RWPE2 (cell line): ENCODE measurements at regions not wholly inside any gene's neighbourhood (a gene's known extent, or its start where the extent isn't known, plus 50 kb on each side); places are given as distances from the start of the nearest gene placed in this dataset.
"Not testable (repeated sequence)": the region's sequence is repeated elsewhere in the genome, so short reads cannot be mapped to it uniquely, and the experiment has no call there.

ENCODE experiments used
- ATAC-seq: fragments of 200-7000 bp; cut with Tn5 transposase; 3 replicates; pipeline ENCODE4 v1.9.1; 2021; ENCODE audit warnings: low read depth
- DNase-seq: peaks from one replicate; pipeline ENCODE4 v3.0.0-alpha.2; 2020; ENCODE audit warnings: low spot score
- H3K27ac ChIP-seq: fragments of 450-650 bp; 2 replicates; pipeline ENCODE4 v1.5.1; 2017; ENCODE audit warnings: mild to moderate bottlenecking; ENCODE audit not compliant: poor library complexity, severe bottlenecking
- H3K27me3 ChIP-seq: fragments of 250-450 bp; sonication (Bioruptor Pico); 2 replicates; pipeline ENCODE4 v1.5.1; 2021; ENCODE audit warnings: mild to moderate bottlenecking, moderate library complexity; ENCODE audit not compliant: insufficient read depth, poor library complexity, severe bottlenecking
- H3K36me3 ChIP-seq: fragments of 250-450 bp; sonication (Bioruptor Pico); 2 replicates; pipeline ENCODE4 v1.5.1; 2020; ENCODE audit warnings: low read depth, mild to moderate bottlenecking, moderate library complexity
- H3K4me1 ChIP-seq: fragments of 250-450 bp; sonication (Bioruptor Pico); 2 replicates; pipeline ENCODE4 v1.5.1; 2021; ENCODE audit warnings: mild to moderate bottlenecking, moderate library complexity; ENCODE audit not compliant: insufficient read depth, poor library complexity, severe bottlenecking
- H3K4me3 ChIP-seq: fragments of 250-450 bp; sonication (Bioruptor Pico); 2 replicates; pipeline ENCODE4 v1.5.1; 2021; ENCODE audit warnings: mild to moderate bottlenecking, moderate library complexity; ENCODE audit not compliant: severe bottlenecking
- H3K9me3 ChIP-seq: fragments of 250-450 bp; sonication (Bioruptor Pico); 2 replicates; pipeline ENCODE4 v1.5.1; 2021; ENCODE audit warnings: mild to moderate bottlenecking, moderate library complexity; ENCODE audit not compliant: severe bottlenecking
- TF ChIP-seq, protein P1 (sequence below): fragments of 450-650 bp; IDR thresholded peaks from one replicate; pipeline ENCODE4 v1.5.1; 2017; ENCODE audit warnings: mild to moderate bottlenecking, moderate library complexity; ENCODE audit not compliant: poor library complexity, severe bottlenecking

DNA sequence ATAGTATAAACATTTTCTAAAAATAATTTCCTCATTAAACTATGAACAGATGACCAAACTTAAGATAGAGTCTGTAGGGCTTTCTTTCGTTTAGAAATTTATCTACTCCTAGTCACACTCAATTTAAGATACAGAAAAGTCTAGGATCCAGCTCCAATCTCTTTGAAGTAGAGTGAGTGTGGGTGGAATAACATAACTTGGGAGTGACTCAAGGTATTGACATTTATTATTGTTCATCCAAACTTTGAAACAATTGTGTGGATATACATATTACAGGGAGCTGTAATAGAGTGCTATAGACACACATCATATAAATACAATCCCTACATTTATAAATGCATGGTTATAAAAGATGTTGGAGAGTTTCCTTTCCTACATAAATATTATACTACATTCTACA lies 715.2 kb upstream of the MANEA start:
- no peak for DNase-seq
- Histone ChIP-seq H3K27ac (no peak overlapping the region), H3K4me3 (no peak overlapping the region), H3K4me1 (no peaks in the 10 kb centered on the region), H3K36me3 (no peaks in the 10 kb centered on the region), H3K27me3 (no peaks in the 10 kb centered on the region), H3K9me3 (no peaks in the 10 kb centered on the region)
- TF ChIP-seq, protein P1, sequence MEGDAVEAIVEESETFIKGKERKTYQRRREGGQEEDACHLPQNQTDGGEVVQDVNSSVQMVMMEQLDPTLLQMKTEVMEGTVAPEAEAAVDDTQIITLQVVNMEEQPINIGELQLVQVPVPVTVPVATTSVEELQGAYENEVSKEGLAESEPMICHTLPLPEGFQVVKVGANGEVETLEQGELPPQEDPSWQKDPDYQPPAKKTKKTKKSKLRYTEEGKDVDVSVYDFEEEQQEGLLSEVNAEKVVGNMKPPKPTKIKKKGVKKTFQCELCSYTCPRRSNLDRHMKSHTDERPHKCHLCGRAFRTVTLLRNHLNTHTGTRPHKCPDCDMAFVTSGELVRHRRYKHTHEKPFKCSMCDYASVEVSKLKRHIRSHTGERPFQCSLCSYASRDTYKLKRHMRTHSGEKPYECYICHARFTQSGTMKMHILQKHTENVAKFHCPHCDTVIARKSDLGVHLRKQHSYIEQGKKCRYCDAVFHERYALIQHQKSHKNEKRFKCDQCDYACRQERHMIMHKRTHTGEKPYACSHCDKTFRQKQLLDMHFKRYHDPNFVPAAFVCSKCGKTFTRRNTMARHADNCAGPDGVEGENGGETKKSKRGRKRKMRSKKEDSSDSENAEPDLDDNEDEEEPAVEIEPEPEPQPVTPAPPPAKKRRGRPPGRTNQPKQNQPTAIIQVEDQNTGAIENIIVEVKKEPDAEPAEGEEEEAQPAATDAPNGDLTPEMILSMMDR = no peak
- peak; percentile 42; the same call in 1 of the 3 replicates for ATAC-seq

DNA sequence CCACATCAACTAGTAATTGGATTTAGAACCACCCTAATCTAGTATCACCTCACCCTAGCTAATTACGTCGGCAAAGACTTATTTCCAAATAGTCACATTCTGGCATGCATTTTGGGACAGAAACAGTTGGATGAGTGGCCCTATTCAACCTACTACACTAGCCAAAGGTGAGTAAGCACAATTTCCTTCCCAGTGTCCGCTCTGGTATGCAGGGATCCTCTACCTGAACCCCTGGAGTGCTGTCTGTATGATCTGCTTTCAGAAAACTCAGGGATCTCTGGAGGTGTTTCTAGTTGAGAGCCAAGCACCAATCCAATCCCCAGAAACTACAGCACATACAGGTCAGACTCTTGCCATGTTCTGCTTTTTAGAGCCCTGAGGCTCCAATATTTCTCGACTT lies 717.4 kb upstream of the MANEA start:
- TF ChIP-seq, protein P1 = no peak
- ATAC-seq (no peak), DNase-seq (no peak)
- no peaks in the 10 kb centered on the region for H3K9me3 ChIP-seq
- H3K4me1 ChIP-seq = no peaks in the 10 kb centered on the region
- no peak overlapping the region for H3K4me3 ChIP-seq
- H3K36me3 ChIP-seq = no peaks in the 10 kb centered on the region
- no peaks in the 10 kb centered on the region for H3K27me3 ChIP-seq
- no peak overlapping the region for H3K27ac ChIP-seq

DNA sequence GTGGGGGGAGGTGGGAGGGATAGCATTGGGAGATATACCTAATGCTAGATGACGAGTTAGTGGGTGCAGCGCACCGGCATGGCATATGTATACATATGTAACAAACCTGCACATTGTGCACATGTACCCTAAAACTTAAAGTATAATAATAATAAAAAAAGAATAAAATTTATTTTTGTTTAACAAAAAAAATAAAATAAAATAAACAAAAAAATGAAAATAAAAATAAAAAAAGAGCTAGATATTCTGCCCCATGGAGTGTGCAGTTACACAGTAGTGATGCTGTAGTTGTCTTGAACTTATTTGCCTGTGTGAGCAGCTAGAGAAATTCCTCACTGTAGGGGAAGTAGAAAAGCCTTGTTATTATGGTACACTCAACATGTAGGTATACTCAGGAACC lies 720.3 kb upstream of the MANEA start:
- not testable (repeated sequence) for H3K27ac ChIP-seq, H3K4me3 ChIP-seq, H3K27me3 ChIP-seq, ATAC-seq, DNase-seq, H3K9me3 ChIP-seq, H3K4me1 ChIP-seq, H3K36me3 ChIP-seq

DNA sequence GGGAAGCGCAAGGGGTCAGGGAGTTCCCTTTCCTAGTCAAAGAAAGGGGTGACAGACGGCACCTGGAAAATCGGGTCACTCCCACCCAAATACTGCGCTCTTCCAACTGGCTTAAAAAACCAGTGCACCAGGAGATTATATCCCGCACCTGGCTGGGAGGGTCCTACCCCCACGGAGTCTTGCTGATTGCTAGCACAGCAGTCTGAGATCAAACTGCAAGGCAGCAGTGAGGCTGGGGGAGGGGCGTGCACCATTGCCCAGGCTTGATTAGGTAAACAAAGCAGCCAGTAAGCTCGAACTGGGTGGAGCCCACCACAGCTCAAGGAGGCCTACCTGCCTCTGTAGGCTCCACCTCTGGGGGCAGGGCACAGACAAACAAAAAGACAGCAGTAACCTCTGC lies 726.0 kb upstream of the MANEA start:
- not testable (repeated sequence) for DNase-seq, ATAC-seq, H3K27ac ChIP-seq

DNA sequence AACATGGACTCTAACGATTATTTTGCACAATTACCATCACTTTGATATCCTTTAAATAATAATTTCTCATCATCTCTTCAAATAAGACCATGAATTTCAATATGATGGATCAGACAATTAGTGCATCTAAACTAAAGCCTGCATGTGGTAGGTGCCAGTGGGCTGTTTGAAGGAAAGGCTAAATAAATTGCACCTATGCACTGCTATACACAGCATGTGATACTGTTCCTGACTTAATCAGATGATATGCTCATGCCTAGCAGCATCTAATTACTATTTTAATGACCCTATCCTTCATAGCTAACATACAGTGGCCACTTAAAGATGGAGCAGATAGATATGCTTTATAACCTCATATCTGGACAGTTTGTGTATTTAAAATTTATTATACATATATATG lies 731.6 kb upstream of the MANEA start:
- Histone ChIP-seq H3K27ac (no peak overlapping the region), H3K36me3 (no peaks in the 10 kb centered on the region), H3K4me1 (no peaks in the 10 kb centered on the region), H3K4me3 (no peak overlapping the region), H3K9me3 (no peaks in the 10 kb centered on the region), H3K27me3 (no peaks in the 10 kb centered on the region)
- ATAC-seq (no peak), DNase-seq (no peak)
- TF ChIP-seq, protein P1 = no peak

More for the DNA sequence above, 726.0 kb upstream of the MANEA start:
- H3K27me3 ChIP-seq, H3K9me3 ChIP-seq, H3K36me3 ChIP-seq, H3K4me1 ChIP-seq, H3K4me3 ChIP-seq: not testable (repeated sequence)

DNA sequence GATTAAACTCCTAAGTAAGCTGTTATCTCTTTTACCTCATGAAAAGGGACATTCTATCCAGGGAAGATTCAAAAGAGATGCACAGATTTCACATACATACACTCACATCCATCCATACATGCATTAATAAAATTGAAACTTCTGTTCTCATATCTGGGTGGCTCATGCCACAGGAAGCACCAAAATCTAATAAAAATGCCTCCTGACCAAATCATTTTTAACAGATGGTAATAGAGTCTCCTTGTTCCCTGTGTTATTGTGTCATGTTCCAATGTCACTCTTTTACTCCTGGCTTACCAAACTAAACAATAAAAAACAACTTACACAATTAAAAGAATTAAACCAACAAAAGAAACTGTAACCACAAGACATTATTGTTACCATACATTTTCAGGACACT lies 742.1 kb upstream of the MANEA start:
- H3K36me3 ChIP-seq = no peaks in the 10 kb centered on the region

More for the DNA sequence above, 742.1 kb upstream of the MANEA start:
- H3K27me3 ChIP-seq = peaks cover 2% of the 10 kb centered on the region
- no peaks in the 10 kb centered on the region for H3K9me3 ChIP-seq
- ATAC-seq = no peak
- DNase-seq = no peak
- no peak overlapping the region for H3K4me3 ChIP-seq
- H3K27ac ChIP-seq = no peak overlapping the region
- H3K4me1 ChIP-seq = no peaks in the 10 kb centered on the region
- TF ChIP-seq, protein P1 = no peak
